SHP77 (cell line): ENCODE measurements at regions not wholly inside any gene's neighbourhood (a gene's known extent, or its start where the extent isn't known, plus 50 kb on each side); places are given as distances from the start of the nearest gene placed in this dataset.
A peak's percentile ranks its signal among the peaks of the same experiment; 100 is the strongest.

Experiments used
- DNase-seq, 2 experiments: peaks; one replicate each; lab custom pipeline; 2025; lab: John Stamatoyannopoulos, UW

DNA sequence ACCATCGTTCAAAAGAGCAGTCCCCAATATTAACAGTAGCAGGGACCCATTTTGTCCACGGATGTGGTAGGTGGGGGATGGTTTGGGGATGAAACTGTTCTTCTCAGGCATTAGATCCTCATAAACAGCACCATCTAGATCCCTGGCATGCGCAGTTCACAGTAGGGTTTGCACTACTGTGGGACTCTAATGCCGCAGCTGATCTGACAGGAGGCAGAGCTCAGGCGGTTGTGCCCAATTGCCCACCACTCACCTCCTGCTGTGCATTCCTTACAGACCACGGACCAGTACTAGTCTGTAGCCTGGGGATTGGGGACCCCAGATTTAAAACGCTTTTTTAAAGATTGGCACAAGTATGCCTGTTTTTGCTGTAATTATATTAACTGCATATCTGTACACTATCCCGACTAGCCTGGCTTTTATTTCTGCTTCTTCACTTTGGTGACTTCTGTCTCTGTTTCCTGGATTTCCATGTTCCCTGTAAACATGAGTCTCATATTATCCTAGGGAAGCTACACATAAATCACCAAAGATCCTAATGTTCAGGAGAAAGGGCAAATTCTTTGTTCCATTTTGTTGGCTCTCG lies 163.3 kb upstream of the AKR1E2 start:
- no peak for DNase-seq

- no peak for DNase-seq
Measured at GRCh38 chr10:4661511-4662255, 164.3 kb upstream of the AKR1E2 start.

DNA sequence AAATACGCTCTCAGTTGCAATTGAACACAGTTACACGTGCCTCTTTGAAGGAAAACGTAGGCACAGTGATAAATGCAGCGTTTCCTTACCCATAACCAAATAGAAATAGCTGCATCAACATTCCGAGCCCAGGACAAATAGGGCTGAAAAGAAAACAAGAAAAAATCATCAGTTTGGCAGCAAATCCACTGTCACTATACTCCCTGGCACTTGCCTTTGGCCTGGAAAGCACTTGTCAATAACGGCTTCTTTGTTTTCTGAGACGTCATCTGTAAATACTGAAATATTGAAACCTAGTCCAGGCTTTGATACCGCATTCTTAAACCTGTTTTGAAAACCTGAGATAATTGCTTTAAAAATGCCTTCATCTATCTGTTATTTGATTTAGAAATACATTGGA lies 167.2 kb upstream of the AKR1E2 start:
- no peak for DNase-seq

DNA sequence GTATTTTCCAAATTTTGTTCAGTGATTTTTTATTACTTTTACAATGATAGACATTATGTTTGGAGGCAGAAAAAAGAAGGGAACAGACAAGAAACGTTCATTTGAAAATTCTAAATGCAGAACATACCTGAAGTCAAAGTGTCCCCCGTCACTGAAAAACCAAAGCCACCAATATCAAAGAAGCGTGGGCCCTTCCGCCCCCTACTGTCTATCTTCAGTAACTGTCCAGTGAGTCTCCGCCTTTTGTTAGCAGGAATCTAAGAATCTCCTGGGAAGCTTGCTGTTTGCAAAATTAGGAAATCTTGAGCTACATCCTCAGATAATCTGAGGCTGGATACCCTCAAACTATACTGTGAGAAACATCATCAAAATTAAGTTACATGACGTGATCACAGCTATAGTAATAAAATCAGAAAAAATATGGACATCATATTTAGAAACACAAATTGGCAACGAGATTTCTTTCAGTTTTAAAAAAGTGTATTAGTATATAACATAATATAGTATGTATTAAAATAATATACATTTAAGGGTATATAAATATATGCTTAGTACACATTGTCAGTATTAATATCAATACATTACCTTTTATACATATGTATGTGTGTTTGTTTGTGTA lies 169.3 kb upstream of the AKR1E2 start:
- DNase-seq: peak; percentile 22 to 54

GRCh38 chr10:4655879-4656278 lies 170.1 kb upstream of the AKR1E2 start:
- DNase-seq: no peak

- DNase-seq: no peak
Measured at GRCh38 chr10:4655406-4655805, 170.6 kb upstream of the AKR1E2 start.

DNA sequence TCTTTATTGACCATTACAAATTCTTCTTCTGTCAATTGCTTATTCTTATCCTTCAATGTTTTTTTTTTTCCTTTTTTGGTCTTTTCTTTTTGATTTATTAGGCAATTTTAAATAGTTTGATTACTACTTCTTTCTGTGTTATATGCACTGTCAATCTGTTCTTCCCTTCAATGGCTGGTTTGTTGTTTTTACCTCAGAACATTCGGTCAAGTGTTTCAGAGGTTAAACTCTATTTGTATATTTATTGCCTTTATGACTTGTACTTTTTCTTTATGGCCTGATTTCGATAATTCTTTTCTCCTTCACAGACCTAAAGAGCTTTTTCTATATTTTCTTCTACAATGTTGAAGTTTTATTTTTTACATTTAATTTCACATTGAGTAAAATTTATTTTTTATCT lies 171.5 kb upstream of the AKR1E2 start:
- no peak for DNase-seq

GRCh38 chr10:4653160-4653559 lies 172.8 kb upstream of the AKR1E2 start:
- no peak for DNase-seq

- DNase-seq: no peak
Measured at GRCh38 chr10:4652111-4653010, 173.6 kb upstream of the AKR1E2 start.

GRCh38 chr10:4651404-4652037 lies 174.5 kb upstream of the AKR1E2 start:
- no peak for DNase-seq

GRCh38 chr10:4650582-4650981 lies 175.4 kb upstream of the AKR1E2 start:
- DNase-seq: no peak

DNA sequence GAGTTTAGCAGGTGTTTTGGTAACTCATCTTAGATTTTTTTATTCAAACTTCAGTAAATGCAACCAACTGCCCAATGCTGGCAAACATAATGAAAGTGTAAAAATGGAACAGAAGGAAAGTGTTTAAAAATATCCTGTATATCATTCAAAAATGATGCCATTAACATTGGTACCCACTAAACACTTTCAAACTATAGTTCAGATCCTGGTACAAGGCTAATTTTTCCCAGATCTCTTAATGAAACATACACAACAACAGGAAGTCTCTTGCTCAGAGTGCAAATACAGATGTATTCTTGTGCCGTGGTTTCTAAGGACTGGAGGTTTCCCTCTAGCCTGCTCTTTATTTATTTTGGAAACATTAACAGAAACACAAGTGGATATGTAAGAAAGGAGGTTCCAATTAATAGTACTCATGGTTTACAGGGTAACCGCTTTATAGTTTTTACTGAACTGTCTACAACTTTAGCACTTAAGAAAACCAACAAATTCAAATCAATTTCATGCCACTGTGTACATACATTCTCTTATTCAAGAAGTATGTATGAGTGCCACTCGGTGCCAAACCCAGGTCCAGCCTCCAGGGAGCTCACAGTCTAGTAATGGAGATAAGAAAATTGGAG lies 176.0 kb upstream of the AKR1E2 start:
- no peak for DNase-seq

GRCh38 chr10:4649471-4649870 lies 176.5 kb upstream of the AKR1E2 start:
- no peak for DNase-seq

- no peak for DNase-seq
Measured at GRCh38 chr10:4648999-4649398, 177.0 kb upstream of the AKR1E2 start.

GRCh38 chr10:4647109-4647785 lies 178.8 kb upstream of the AKR1E2 start:
- no peak for DNase-seq

DNA sequence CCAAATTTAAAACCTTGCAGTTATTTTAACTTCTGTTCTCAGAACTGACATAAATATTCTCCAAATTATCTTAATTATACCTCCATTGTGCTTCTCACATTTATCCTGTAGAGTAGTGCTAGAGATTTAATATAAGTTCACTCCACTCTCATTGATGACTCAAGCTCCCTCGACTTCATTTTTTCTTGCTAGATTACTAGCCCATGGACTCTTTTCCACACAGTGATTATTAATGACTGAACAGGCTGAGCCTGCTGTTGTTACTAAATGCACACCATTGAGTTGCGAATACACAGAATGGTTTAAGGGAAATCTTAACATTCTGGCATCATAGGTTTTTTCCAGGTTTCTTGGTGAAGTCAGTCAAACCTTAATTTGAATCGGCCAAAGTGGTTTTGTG lies 179.5 kb upstream of the AKR1E2 start:
- no peak for DNase-seq

DNA sequence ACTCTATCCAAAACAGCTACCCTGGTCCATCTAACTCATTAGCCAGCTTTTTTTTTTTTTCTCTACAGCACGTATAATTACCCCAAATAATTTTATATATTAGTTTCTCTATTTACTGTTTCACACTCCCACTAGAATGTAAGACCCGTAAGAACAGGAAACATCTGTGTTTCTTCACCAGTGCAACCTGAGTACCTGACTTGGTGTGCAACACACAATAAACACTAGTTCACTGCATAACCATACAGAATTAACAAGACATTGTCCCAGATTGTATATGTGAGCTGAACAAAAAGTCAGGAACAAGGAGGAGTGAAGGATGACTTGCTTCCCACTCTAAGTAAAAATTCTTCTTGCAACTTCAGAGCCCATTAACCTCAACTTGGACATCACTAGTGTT lies 180.2 kb upstream of the AKR1E2 start:
- DNase-seq: no peak

DNA sequence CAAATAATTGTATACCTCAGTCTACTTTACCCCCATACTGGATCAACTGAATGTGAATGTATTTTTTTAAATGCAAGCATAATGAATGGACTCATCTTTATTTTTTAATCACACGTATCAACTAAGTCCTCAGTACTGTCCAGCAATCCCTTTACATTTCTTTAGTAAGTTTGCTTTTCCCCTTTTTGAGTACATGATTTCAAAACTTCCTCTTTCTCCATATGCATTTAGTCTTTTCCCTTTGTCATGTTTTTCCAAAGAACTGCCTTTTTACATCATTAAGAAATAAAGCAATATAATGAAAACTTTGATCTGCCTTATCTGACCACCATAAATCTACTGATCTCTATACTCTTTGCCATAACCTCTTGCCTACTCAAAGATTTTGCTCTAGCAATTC lies 182.5 kb upstream of the AKR1E2 start:
- no peak for DNase-seq

DNA sequence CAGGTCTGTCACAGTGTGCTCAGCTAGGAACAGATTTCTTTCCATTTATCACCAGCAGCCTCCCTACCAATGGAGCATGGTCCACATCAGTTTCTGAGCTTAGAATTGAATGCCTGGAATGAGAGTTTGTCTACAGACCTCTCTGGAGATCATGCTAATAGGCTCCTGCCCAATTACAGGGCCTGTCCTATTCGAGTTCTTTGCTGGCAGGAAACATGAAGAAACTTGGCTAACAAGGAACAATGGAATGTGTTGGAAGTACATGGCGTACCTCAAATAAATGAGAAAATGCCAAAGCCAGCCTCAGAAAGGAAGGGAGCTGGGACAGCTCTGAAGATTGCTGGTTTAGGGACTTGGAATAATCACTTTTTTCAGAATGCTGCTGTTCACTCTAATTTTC lies 186.0 kb upstream of the AKR1E2 start:
- DNase-seq: no peak

DNA sequence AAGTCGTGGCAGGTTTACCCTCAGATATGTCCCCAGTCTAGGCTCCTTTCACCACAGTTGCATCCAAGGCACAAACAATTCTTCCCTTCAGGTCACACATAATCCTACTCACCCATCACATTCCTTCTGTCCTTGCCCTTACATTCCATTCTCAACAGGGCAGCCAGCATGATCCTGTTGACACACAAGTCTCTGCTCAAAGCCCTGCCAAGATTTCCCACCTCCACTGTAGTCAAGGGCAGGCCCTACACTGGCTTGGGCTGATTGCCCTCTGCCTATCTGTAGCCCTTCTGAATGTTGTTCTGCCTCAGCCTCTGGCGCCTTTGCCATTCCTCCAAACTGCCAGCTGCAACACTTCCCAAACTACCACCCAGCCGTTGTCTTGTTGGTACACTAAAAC lies 187.9 kb upstream of the AKR1E2 start:
- no peak for DNase-seq

GRCh38 chr10:4637657-4638056 lies 188.3 kb upstream of the AKR1E2 start:
- no peak for DNase-seq
